ENCODE measurements at regions not wholly inside any gene's neighbourhood (a gene's known extent, or its start where the extent isn't known, plus 50 kb on each side); places are given as distances from the start of the nearest gene placed in this dataset.

DNA sequence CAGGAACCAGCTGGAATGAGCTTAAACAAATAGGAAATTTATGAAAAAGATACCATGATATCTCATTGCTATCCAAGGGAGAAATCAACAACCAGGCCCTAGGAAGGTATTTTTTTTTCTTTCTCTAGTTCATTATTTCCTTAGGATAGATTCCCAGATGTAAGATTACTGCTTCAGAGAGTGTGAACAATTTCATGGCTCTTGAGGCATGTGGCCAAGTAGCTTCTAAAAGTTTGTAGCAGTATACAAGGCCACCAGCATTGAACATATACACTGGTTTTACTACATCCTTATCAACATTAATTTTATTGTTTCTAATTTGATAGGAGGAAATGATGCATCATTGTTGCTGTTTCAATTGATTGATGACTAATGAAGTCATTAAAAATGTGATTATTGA, 201.2 kb downstream of the SREK1 start:
- no peak for TF ChIP-seq ZNF473 (tag by site-specific recombination; IDR thresholded peaks at IDR 0.05)
- TF ChIP-seq CTCF (tag by site-specific recombination; IDR thresholded peaks at IDR 0.05): no peak
- no peak for TF ChIP-seq INSM2 (tag by site-specific recombination; IDR thresholded peaks at IDR 0.05)
- no peak for TF ChIP-seq ZNF404 (tag by site-specific recombination; IDR thresholded peaks at IDR 0.05)
- TF ChIP-seq, protein P1, sequence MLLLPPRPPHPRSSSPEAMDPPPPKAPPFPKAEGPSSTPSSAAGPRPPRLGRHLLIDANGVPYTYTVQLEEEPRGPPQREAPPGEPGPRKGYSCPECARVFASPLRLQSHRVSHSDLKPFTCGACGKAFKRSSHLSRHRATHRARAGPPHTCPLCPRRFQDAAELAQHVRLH (tag by site-specific recombination; IDR thresholded peaks at IDR 0.05): no peak
- no peak for TF ChIP-seq ZFP69B (tag by site-specific recombination; IDR thresholded peaks at IDR 0.05)
